Muscle of leg (tissue), 3 donors: ENCODE measurements at regions not wholly inside any gene's neighbourhood (a gene's known extent, or its start where the extent isn't known, plus 50 kb on each side); places are given as distances from the start of the nearest gene placed in this dataset.
A peak's percentile ranks its signal among the peaks of the same experiment; 100 is the strongest.
"Not testable (repeated sequence)": the region's sequence is repeated elsewhere in the genome, so short reads cannot be mapped to it uniquely, and the experiment has no call there.

Experiments
- DNase-seq: peaks from one replicate; pipeline ENCODE4 v3.0.0; 2013
- H3K27ac ChIP-seq: one replicate; pipeline ENCODE4 v1.5.1; 2013; ENCODE audit warnings: mild to moderate bottlenecking, low read length, control low read depth
- H3K27me3 ChIP-seq: one replicate; pipeline ENCODE4 v1.6.1; 2013; ENCODE audit warnings: low read length; ENCODE audit not compliant: control insufficient read depth, insufficient read depth
- H3K36me3 ChIP-seq: one replicate; pipeline ENCODE4 v1.6.1; 2013; ENCODE audit warnings: low read length; ENCODE audit not compliant: control insufficient read depth, insufficient read depth
- H3K4me1 ChIP-seq: one replicate; pipeline ENCODE4 v1.6.1; 2013; ENCODE audit warnings: low read length; ENCODE audit not compliant: control insufficient read depth, insufficient read depth
- H3K4me3 ChIP-seq: one replicate; pipeline ENCODE4 v1.5.1; 2013; ENCODE audit warnings: low read length, control low read depth
- H3K9me3 ChIP-seq: replicated peaks from 2 replicates; pipeline ENCODE4 v1.6.1; 2013; ENCODE audit warnings: low read depth, low read length; ENCODE audit not compliant: control insufficient read depth
- WGBS: methylation state at CpG from one replicate; pipeline ENCODE4 v1.1.5; 2013; ENCODE audit warnings: missing lambda C conversion rate; ENCODE audit not compliant: insufficient coverage; 5-methylcytosine and 5-hydroxymethylcytosine counted together

GRCh38 chr6:84908304-84908904 is 144.0 kb upstream of the TBX18 start:
- H3K9me3 ChIP-seq: no peaks in the 10 kb centered on the region
- H3K27ac ChIP-seq: no peak overlapping the region
- DNase-seq: no peak
- no peak overlapping the region for H3K4me3 ChIP-seq
- no CpG with 5 or more reads among the region's 3 CpGs for WGBS
- H3K4me1 ChIP-seq: peaks cover 3% of the 10 kb centered on the region
- H3K27me3 ChIP-seq: no peaks in the 10 kb centered on the region
- no peaks in the 10 kb centered on the region for H3K36me3 ChIP-seq

- 91% methylated on average over 3 of the region's 3 CpGs for WGBS
- Histone ChIP-seq H3K9me3 (no peaks in the 10 kb centered on the region), H3K27me3 (no peaks in the 10 kb centered on the region), H3K4me1 (no peaks in the 10 kb centered on the region), H3K36me3 (no peaks in the 10 kb centered on the region), H3K4me3 (no peak overlapping the region), H3K27ac (no peak overlapping the region)
- no peak for DNase-seq
Measured at GRCh38 chr6:84906514-84906913, 142.1 kb upstream of the TBX18 start.

GRCh38 chr6:84905823-84906222 is 141.4 kb upstream of the TBX18 start:
- no peaks in the 10 kb centered on the region for H3K36me3 ChIP-seq
- no peak overlapping the region for H3K4me3 ChIP-seq
- no peaks in the 10 kb centered on the region for H3K4me1 ChIP-seq
- no peak overlapping the region for H3K27ac ChIP-seq
- no CpG with 5 or more reads among the region's 1 CpG for WGBS
- H3K9me3 ChIP-seq: no peaks in the 10 kb centered on the region
- no peaks in the 10 kb centered on the region for H3K27me3 ChIP-seq
- DNase-seq: no peak

GRCh38 chr6:84902354-84902928 is 138.0 kb upstream of the TBX18 start:
- no peak for DNase-seq
- Histone ChIP-seq H3K27ac (no peak overlapping the region), H3K4me1 (no peaks in the 10 kb centered on the region), H3K9me3 (no peaks in the 10 kb centered on the region), H3K36me3 (no peaks in the 10 kb centered on the region), H3K27me3 (no peaks in the 10 kb centered on the region), H3K4me3 (no peak overlapping the region)
- 60% methylated on average over 3 of the region's 3 CpGs for WGBS

GRCh38 chr6:84897988-84898594 is 133.7 kb upstream of the TBX18 start:
- Histone ChIP-seq H3K9me3 (no peaks in the 10 kb centered on the region), H3K4me3 (no peak overlapping the region), H3K27ac (no peak overlapping the region), H3K27me3 (no peaks in the 10 kb centered on the region), H3K36me3 (no peaks in the 10 kb centered on the region), H3K4me1 (no peaks in the 10 kb centered on the region)
- no CpG with 5 or more reads among the region's 3 CpGs for WGBS
- peak; percentile 84 for DNase-seq

GRCh38 chr6:84897011-84897410 is 132.6 kb upstream of the TBX18 start:
- Histone ChIP-seq H3K4me3 (no peak overlapping the region), H3K27me3 (no peaks in the 10 kb centered on the region), H3K27ac (no peak overlapping the region), H3K36me3 (no peaks in the 10 kb centered on the region), H3K9me3 (no peaks in the 10 kb centered on the region), H3K4me1 (no peaks in the 10 kb centered on the region)
- peak; percentile 69 for DNase-seq
- no CpG with 5 or more reads among the region's 1 CpG for WGBS

- no peaks in the 10 kb centered on the region for H3K27me3 ChIP-seq
- no peaks in the 10 kb centered on the region for H3K4me1 ChIP-seq
- no peak overlapping the region for H3K27ac ChIP-seq
- no peak overlapping the region for H3K4me3 ChIP-seq
- no peaks in the 10 kb centered on the region for H3K36me3 ChIP-seq
- no CpG with 5 or more reads among the region's 1 CpG for WGBS
- H3K9me3 ChIP-seq: no peaks in the 10 kb centered on the region
- DNase-seq: peak; percentile 19
Measured at GRCh38 chr6:84892671-84893070, 128.3 kb upstream of the TBX18 start.

- Histone ChIP-seq H3K36me3 (no peaks in the 10 kb centered on the region), H3K9me3 (no peaks in the 10 kb centered on the region), H3K27me3 (no peaks in the 10 kb centered on the region), H3K4me3 (no peak overlapping the region), H3K27ac (no peak overlapping the region), H3K4me1 (no peaks in the 10 kb centered on the region)
- peak; percentile 27 for DNase-seq
- 40% methylated on average over 1 of the region's 10 CpGs for WGBS
Measured at GRCh38 chr6:84882768-84883766, 118.7 kb upstream of the TBX18 start.

- not testable (repeated sequence) for H3K9me3 ChIP-seq, H3K27me3 ChIP-seq, H3K4me3 ChIP-seq, H3K36me3 ChIP-seq, DNase-seq, H3K27ac ChIP-seq, H3K4me1 ChIP-seq
Measured at GRCh38 chr6:84879385-84879784, 115.0 kb upstream of the TBX18 start.
